SK-N-SH (cell line): ENCODE measurements at regions not wholly inside any gene's neighbourhood (a gene's known extent, or its start where the extent isn't known, plus 50 kb on each side); places are given as distances from the start of the nearest gene placed in this dataset.

Experiments used
- CTCF ChIA-PET: fragments of 300-600, 350-600 bp; formaldehyde crosslinking; extraction: SDS; loops from one replicate; lab custom pipeline; 2021; lab: Yijun Ruan, JAX
- POLR2A ChIA-PET: fragments of 350-600 bp; sonication (Branson Sonifier 250); formaldehyde crosslinking; extraction: SDS; loops from one replicate; lab custom pipeline; 2020; ENCODE audit warnings: antibody characterized with exemption, inconsistent platforms; lab: Yijun Ruan, JAX
- DNase-seq: peaks from one replicate; pipeline ENCODE4 v3.0.0; 2012
- H2AFZ ChIP-seq: fragments of 200-600 bp; sonication (generic); 2 replicates; pipeline ENCODE4 v1.8.1; 2016; ENCODE audit warnings: antibody characterized with exemption, mild to moderate bottlenecking, low read depth
- H3F3A ChIP-seq: fragments of 200-600 bp; sonication (generic); replicated peaks from 2 replicates; pipeline ENCODE3; 2016; ENCODE audit warnings: antibody characterized with exemption, mild to moderate bottlenecking; ENCODE audit not compliant: insufficient read depth
- H3K27ac ChIP-seq, 2 experiments: fragments of 200-500 bp in 1 of 2; fragments of 200-600 bp in 1 of 2; sonication (Bioruptor generic) in 1 of 2; sonication (generic), shearing (Covaris generic) in 1 of 2; 2 replicates each; pipeline versions ENCODE4 v1.5.1 to v1.6.1; 2014 to 2016; ENCODE audit warnings: low read depth in 2 of 2, inconsistent platforms in 1 of 2, low read length in 1 of 2, mild to moderate bottlenecking in 1 of 2, mixed read lengths in 1 of 2
- H3K27me3 ChIP-seq: fragments of 200-600 bp; sonication (generic), shearing (Covaris generic); 2 replicates; pipeline ENCODE4 v1.6.1; 2016; ENCODE audit warnings: mixed run types; ENCODE audit not compliant: insufficient read depth
- H3K36me3 ChIP-seq, 2 experiments: fragments of 200-500 bp in 1 of 2; fragments of 200-600 bp in 1 of 2; sonication (Bioruptor generic) in 1 of 2; sonication (generic) in 1 of 2; replicated peaks in 1 of 2; 2 replicates each; pipeline versions ENCODE3 to v1.5.1; 2014 to 2016; ENCODE audit warnings: low read length in 1 of 2, mild to moderate bottlenecking in 1 of 2; ENCODE audit not compliant: insufficient read depth in 2 of 2, control insufficient read depth in 1 of 2
- H3K4me1 ChIP-seq, 2 experiments: fragments of 200-500 bp in 1 of 2; fragments of 200-600 bp in 1 of 2; sonication (Bioruptor generic) in 1 of 2; sonication (generic), shearing (Covaris generic) in 1 of 2; 2 replicates each; pipeline versions ENCODE4 v1.5.1 to v1.6.1; 2014 to 2016; ENCODE audit warnings: low read depth in 1 of 2, low read length in 1 of 2, mixed run types in 1 of 2; ENCODE audit not compliant: insufficient read depth in 2 of 2, control insufficient read depth in 1 of 2
- H3K4me2 ChIP-seq: fragments of 200-600 bp; sonication (generic), shearing (Covaris generic); 2 replicates; pipeline ENCODE4 v1.6.1; 2017; ENCODE audit warnings: mixed run types
- H3K4me3 ChIP-seq, 2 experiments: fragments of 200-500 bp in 1 of 2; fragments of 200-600 bp in 1 of 2; sonication (Bioruptor generic) in 1 of 2; sonication (generic), shearing (Covaris generic) in 1 of 2; 2 replicates each; pipeline versions ENCODE4 v1.5.1 to v1.8.1; 2014 to 2016; ENCODE audit warnings: low read depth in 2 of 2, inconsistent platforms in 1 of 2, low read length in 1 of 2, mild to moderate bottlenecking in 1 of 2, mixed read lengths in 1 of 2, moderate library complexity in 1 of 2
- H3K79me2 ChIP-seq: fragments of 200-600 bp; sonication (generic); 2 replicates; pipeline ENCODE4 v1.8.1; 2017; ENCODE audit warnings: mild to moderate bottlenecking; ENCODE audit not compliant: insufficient read depth
- H3K9ac ChIP-seq: fragments of 200-600 bp; sonication (generic); 2 replicates; pipeline ENCODE4 v1.6.1; 2017; ENCODE audit warnings: mixed run types
- H3K9me2 ChIP-seq: fragments of 200-600 bp; sonication (generic); 2 replicates; pipeline ENCODE4 v1.6.1; 2017; ENCODE audit warnings: mixed run types
- H3K9me3 ChIP-seq: fragments of 200-600 bp; sonication (generic); 2 replicates; pipeline ENCODE4 v1.6.1; 2017; ENCODE audit warnings: mixed run types, mild to moderate bottlenecking, moderate library complexity
- H4K20me1 ChIP-seq: fragments of 200-600 bp; sonication (generic); 2 replicates; pipeline ENCODE4 v1.6.1; 2017; ENCODE audit warnings: mild to moderate bottlenecking, mixed run types; ENCODE audit not compliant: insufficient read depth
- EZH2phosphoT487 ChIP-seq: fragments of 200-600 bp; sonication (generic); IDR thresholded peaks from 2 replicates; pipeline ENCODE4 v1.6.1; 2017; ENCODE audit warnings: low read depth, mixed run types, mild to moderate bottlenecking, antibody characterized with exemption, moderate library complexity, borderline replicate concordance
- FOSL2 ChIP-seq: IDR thresholded peaks from 2 replicates; pipeline ENCODE4 v1.4.0; 2012; ENCODE audit warnings: low read depth, mild to moderate bottlenecking, moderate library complexity, borderline replicate concordance
- GABPA ChIP-seq: IDR thresholded peaks from 2 replicates; pipeline ENCODE4 v1.4.0; 2012; ENCODE audit warnings: low read depth, mild to moderate bottlenecking
- GATA2 ChIP-seq: sonication (generic); formaldehyde crosslinking; IDR thresholded peaks from 2 replicates; pipeline ENCODE4 v1.5.0; 2020; ENCODE audit warnings: mild to moderate bottlenecking, missing genetic modification reagents
- IRF3 ChIP-seq: fragments of 150-350 bp; IDR thresholded peaks from 2 replicates; pipeline ENCODE4 v1.6.1; 2016; ENCODE audit warnings: mild to moderate bottlenecking, low read depth, low read length
- RAD21 ChIP-seq: IDR thresholded peaks from 2 replicates; pipeline ENCODE4 v1.6.1; 2012; ENCODE audit warnings: mild to moderate bottlenecking, low read length
- RCOR1 ChIP-seq: fragments of 150-350 bp; IDR thresholded peaks from 2 replicates; pipeline ENCODE4 v1.6.1; 2017; ENCODE audit warnings: antibody characterized with exemption, low read length
- RXRA ChIP-seq: IDR thresholded peaks from 2 replicates; pipeline ENCODE4 v1.4.0; 2012; ENCODE audit warnings: low read depth, mild to moderate bottlenecking, borderline replicate concordance
- TAF1 ChIP-seq: IDR thresholded peaks from 2 replicates; pipeline ENCODE4 v1.6.1; 2012; ENCODE audit warnings: low read depth, mild to moderate bottlenecking, low read length, moderate library complexity, borderline replicate concordance
- TCF12 ChIP-seq: IDR thresholded peaks from 2 replicates; pipeline ENCODE4 v1.4.0; 2012
- TEAD4 ChIP-seq: IDR thresholded peaks from 2 replicates; pipeline ENCODE4 v1.4.0; 2012; ENCODE audit warnings: mild to moderate bottlenecking, borderline replicate concordance; ENCODE audit not compliant: insufficient read depth
- USF1 ChIP-seq: IDR thresholded peaks from 2 replicates; pipeline ENCODE4 v1.4.0; 2012; ENCODE audit warnings: low read depth, borderline replicate concordance
- ZBTB33 ChIP-seq: IDR thresholded peaks from 2 replicates; pipeline ENCODE4 v1.4.0; 2012; ENCODE audit warnings: low read depth, borderline replicate concordance
- WGBS: methylation state at CpG from one replicate; pipeline ENCODE4 v1.1.6; 2017; ENCODE audit warnings: low lambda C conversion rate; 5-methylcytosine and 5-hydroxymethylcytosine counted together
- TF ChIP-seq, protein P1 (sequence below): fragments of 150-350 bp; IDR thresholded peaks from 2 replicates; pipeline ENCODE4 v1.6.1; 2017; ENCODE audit warnings: antibody characterized with exemption, low read length, low read depth, borderline replicate concordance

- no peaks in the 10 kb centered on the region for H4K20me1 ChIP-seq
- H3K4me1 ChIP-seq: no peaks in the 10 kb centered on the region; a peak in 1 of 4 replicates
- no peaks in the 10 kb centered on the region for H3F3A ChIP-seq
- H3K9ac ChIP-seq: no peak overlapping the region
- no peaks in the 10 kb centered on the region for H3K9me3 ChIP-seq
- no peak overlapping the region for H3K4me2 ChIP-seq
- TF ChIP-seq TCF12: no peak
- TF ChIP-seq RAD21: no peak
- TF ChIP-seq ZBTB33: no peak
- no peak for TF ChIP-seq GATA2 (CRISPR knock-in tag)
- no peak for TF ChIP-seq IRF3
- no peak for TF ChIP-seq RXRA
- TF ChIP-seq TEAD4: no peak
- TF ChIP-seq USF1: no peak
- TF ChIP-seq FOSL2: no peak
- no peak for TF ChIP-seq TAF1
- TF ChIP-seq, protein P1, sequence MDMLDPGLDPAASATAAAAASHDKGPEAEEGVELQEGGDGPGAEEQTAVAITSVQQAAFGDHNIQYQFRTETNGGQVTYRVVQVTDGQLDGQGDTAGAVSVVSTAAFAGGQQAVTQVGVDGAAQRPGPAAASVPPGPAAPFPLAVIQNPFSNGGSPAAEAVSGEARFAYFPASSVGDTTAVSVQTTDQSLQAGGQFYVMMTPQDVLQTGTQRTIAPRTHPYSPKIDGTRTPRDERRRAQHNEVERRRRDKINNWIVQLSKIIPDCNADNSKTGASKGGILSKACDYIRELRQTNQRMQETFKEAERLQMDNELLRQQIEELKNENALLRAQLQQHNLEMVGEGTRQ: no peak
- TF ChIP-seq GABPA: no peak
- no peak for TF ChIP-seq EZH2phosphoT487
- no peak for TF ChIP-seq RCOR1
- TF ChIP-seq, all 33 proteins: peak for 0
- Histone ChIP-seq H3K4me3 (no peak overlapping the region), H3K27ac (no peak overlapping the region), H3K79me2 (no peaks in the 10 kb centered on the region), H3K9me2 (no peaks in the 10 kb centered on the region), H3K36me3 (no peaks in the 10 kb centered on the region), H2AFZ (no peak overlapping the region), H3K27me3 (peaks cover 7% of the 10 kb centered on the region; the same call in 1 of the 2 replicates)
- CTCF ChIA-PET: interaction anchor here (1.2 to 1.8 kb wide), 3 partner anchors 16 to 573 kb away, joined by 3 to 5 read pairs (median 3); no protein-coding TSS in a partner anchor
- POLR2A ChIA-PET: no interaction called here
- WGBS: 56% methylated on average over 3 of the region's 3 CpGs
- no peak for DNase-seq
These were observed 74.6 kb upstream of the SOX9 start for GRCh38 chr17:72046178-72046577.
